ENCODE measurements at regions not wholly inside any gene's neighbourhood (a gene's known extent, or its start where the extent isn't known, plus 50 kb on each side); places are given as distances from the start of the nearest gene placed in this dataset.

- no peak for TF ChIP-seq CTCF (IDR thresholded peaks at IDR 0.05; ENCODE audit: insufficient read depth, low read depth, low read length)
- TF ChIP-seq EZH2 (IDR thresholded peaks at IDR 0.05; ENCODE audit: insufficient read depth, low read length): no peak
Measured at GRCh38 chr5:97847920-97848631, 665.0 kb upstream of the RIOK2 start.
